Mesenchymal stem cell (in vitro differentiated cells and primary cell): ENCODE measurements at regions not wholly inside any gene's neighbourhood (a gene's known extent, or its start where the extent isn't known, plus 50 kb on each side); places are given as distances from the start of the nearest gene placed in this dataset.

Experiments
- DNase-seq: peaks from one replicate; pipeline ENCODE4 v3.0.0-alpha.2; 2013
- H2AFZ ChIP-seq: one replicate; pipeline ENCODE4 v1.6.1; 2013; ENCODE audit warnings: low read depth, mild to moderate bottlenecking, control low read depth, inconsistent platforms, low read length, moderate library complexity
- H2AK5ac ChIP-seq: 2 replicates; pipeline ENCODE4 v1.6.1; 2013; ENCODE audit warnings: low read length, moderate library complexity, mild to moderate bottlenecking, inconsistent platforms; ENCODE audit not compliant: severe bottlenecking
- H2BK120ac ChIP-seq: one replicate; pipeline ENCODE4 v1.6.1; 2013; ENCODE audit warnings: low read depth, mild to moderate bottlenecking, inconsistent platforms, low read length, moderate library complexity
- H2BK12ac ChIP-seq, 2 experiments: one replicate each; pipeline ENCODE4 v1.6.1; 2013; ENCODE audit warnings: inconsistent platforms in 2 of 2, low read length in 2 of 2, mild to moderate bottlenecking in 2 of 2, moderate library complexity in 2 of 2, control low read depth in 1 of 2
- H2BK15ac ChIP-seq: one replicate; pipeline ENCODE4 v1.6.1; 2013; ENCODE audit warnings: mild to moderate bottlenecking, low read depth, inconsistent platforms; ENCODE audit not compliant: poor library complexity, severe bottlenecking
- H2BK5ac ChIP-seq: 2 replicates; pipeline ENCODE4 v1.6.1; 2013; ENCODE audit warnings: low read depth, mild to moderate bottlenecking, low read length, control low read depth, inconsistent platforms; ENCODE audit not compliant: poor library complexity, severe bottlenecking
- H3K14ac ChIP-seq, 2 experiments: one replicate each; pipeline ENCODE4 v1.6.1; 2013; ENCODE audit warnings: inconsistent platforms in 2 of 2, low read length in 2 of 2, control low read depth in 1 of 2, mild to moderate bottlenecking in 1 of 2, moderate library complexity in 1 of 2
- H3K18ac ChIP-seq, 2 experiments: one replicate each; pipeline ENCODE4 v1.6.1; 2013; ENCODE audit warnings: inconsistent platforms in 2 of 2, low read length in 2 of 2, control low read depth in 1 of 2, low read depth in 1 of 2, mild to moderate bottlenecking in 1 of 2
- H3K23ac ChIP-seq, 2 experiments: one replicate each; pipeline ENCODE4 v1.6.1; 2013; ENCODE audit warnings: inconsistent platforms in 2 of 2, low read length in 2 of 2, mild to moderate bottlenecking in 2 of 2, moderate library complexity in 2 of 2, control low read depth in 1 of 2
- H3K27ac ChIP-seq: 2 replicates; pipeline ENCODE4 v1.5.1; 2013; ENCODE audit warnings: mild to moderate bottlenecking, moderate library complexity, low read length, control low read depth, inconsistent platforms; ENCODE audit not compliant: poor library complexity, severe bottlenecking
- H3K27me3 ChIP-seq, 2 experiments: 2 replicates each; pipeline versions ENCODE4 v1.6.1 to v1.7.0; 2013; ENCODE audit warnings: low read length in 2 of 2, mild to moderate bottlenecking in 2 of 2, moderate library complexity in 2 of 2, control low read depth in 1 of 2, inconsistent platforms in 1 of 2; ENCODE audit not compliant: control insufficient read depth in 1 of 2, insufficient read depth in 1 of 2
- H3K36me3 ChIP-seq, 2 experiments: 2 replicates each; pipeline versions ENCODE4 v1.6.1 to v1.7.0; 2013; ENCODE audit warnings: low read length in 2 of 2, control low read depth in 1 of 2, inconsistent platforms in 1 of 2, low read depth in 1 of 2, mild to moderate bottlenecking in 1 of 2; ENCODE audit not compliant: insufficient read depth in 2 of 2, control insufficient read depth in 1 of 2
- H3K4ac ChIP-seq, 2 experiments: one replicate each; pipeline ENCODE4 v1.6.1; 2013; ENCODE audit warnings: inconsistent platforms in 2 of 2, low read length in 2 of 2, mild to moderate bottlenecking in 2 of 2, moderate library complexity in 2 of 2, control low read depth in 1 of 2, low read depth in 1 of 2
- H3K4me1 ChIP-seq: 2 replicates; pipeline ENCODE4 v1.6.1; 2013; ENCODE audit warnings: low read depth, low read length, control low read depth; ENCODE audit not compliant: control insufficient read depth, insufficient read depth
- H3K4me2 ChIP-seq: 2 replicates; pipeline ENCODE4 v1.6.1; 2013; ENCODE audit warnings: low read length, mild to moderate bottlenecking, inconsistent platforms; ENCODE audit not compliant: poor library complexity, severe bottlenecking
- H3K4me3 ChIP-seq, 2 experiments: 2 replicates each; pipeline versions ENCODE4 v1.5.1 to v1.7.0; 2013; ENCODE audit warnings: low read length in 2 of 2, mild to moderate bottlenecking in 2 of 2, control low read depth in 1 of 2, low read depth in 1 of 2; ENCODE audit not compliant: insufficient read depth in 1 of 2
- H3K79me1 ChIP-seq: replicated peaks from 2 replicates; pipeline ENCODE4 v1.6.1; 2013; ENCODE audit warnings: mild to moderate bottlenecking, control low read depth, low read length, inconsistent platforms; ENCODE audit not compliant: poor library complexity, severe bottlenecking
- H3K9ac ChIP-seq: 2 replicates; pipeline ENCODE4 v1.7.0; 2013; ENCODE audit warnings: mild to moderate bottlenecking, low read length, moderate library complexity
- H3K9me3 ChIP-seq: 2 replicates; pipeline ENCODE4 v1.7.0; 2013; ENCODE audit warnings: mild to moderate bottlenecking, low read length; ENCODE audit not compliant: control insufficient read depth
- H4K8ac ChIP-seq: one replicate; pipeline ENCODE4 v1.6.1; 2013; ENCODE audit warnings: inconsistent platforms, mild to moderate bottlenecking, low read length, moderate library complexity
- H4K91ac ChIP-seq: one replicate; pipeline ENCODE4 v1.6.1; 2013; ENCODE audit warnings: mild to moderate bottlenecking, low read length, inconsistent platforms
- WGBS: methylation state at CpG from one replicate; pipeline ENCODE4 v1.1.7; 2013; ENCODE audit warnings: mixed read lengths; 5-methylcytosine and 5-hydroxymethylcytosine counted together

GRCh38 chr12:111037047-111037446 lies 116.7 kb upstream of the MYL2 start:
- Histone ChIP-seq H2BK120ac (no peak overlapping the region), H3K4ac (no peak overlapping the region), H3K79me1 (no peaks in the 10 kb centered on the region), H3K18ac (no peak overlapping the region), H3K23ac (no peak overlapping the region), H2AK5ac (no peak overlapping the region), H4K8ac (no peak overlapping the region), H2BK5ac (no peak overlapping the region), H2BK12ac (no peak overlapping the region), H3K27me3 (peaks cover 57 to 59% of the 10 kb centered on the region in 2 experiments), H2BK15ac (no peak overlapping the region), H3K9ac (no peak overlapping the region), H3K27ac (no peak overlapping the region), H3K4me2 (no peak overlapping the region), H3K4me1 (peaks cover 18% of the 10 kb centered on the region), H3K36me3 (no peaks in the 10 kb centered on the region), H2AFZ (no peak overlapping the region), H4K91ac (no peak overlapping the region), H3K14ac (no peak overlapping the region), H3K9me3 (no peaks in the 10 kb centered on the region), H3K4me3 (no peak overlapping the region)
- DNase-seq = no peak
- 84% methylated on average over 23 of the region's 23 CpGs for WGBS

GRCh38 chr12:111035578-111036301 lies 115.4 kb upstream of the MYL2 start:
- no peak overlapping the region for H3K23ac ChIP-seq
- H3K4ac ChIP-seq = no peak overlapping the region
- H2BK15ac ChIP-seq = no peak overlapping the region
- no peak overlapping the region for H2BK120ac ChIP-seq
- H3K4me1 ChIP-seq = peaks cover 18% of the 10 kb centered on the region
- no peak overlapping the region for H4K91ac ChIP-seq
- no peak overlapping the region for H2AFZ ChIP-seq
- no peak overlapping the region for H3K14ac ChIP-seq
- no peak overlapping the region for H3K4me2 ChIP-seq
- no peak overlapping the region for H2BK12ac ChIP-seq
- H3K18ac ChIP-seq = no peak overlapping the region
- no peak overlapping the region for H2BK5ac ChIP-seq
- H3K27ac ChIP-seq = no peak overlapping the region
- H3K9ac ChIP-seq = no peak overlapping the region
- no peak for DNase-seq
- H4K8ac ChIP-seq = no peak overlapping the region
- 3% methylated on average over 36 of the region's 36 CpGs for WGBS
- H3K27me3 ChIP-seq = peaks cover 65 to 72% of the 10 kb centered on the region in 2 experiments
- H2AK5ac ChIP-seq = no peak overlapping the region
- no peaks in the 10 kb centered on the region for H3K9me3 ChIP-seq
- H3K36me3 ChIP-seq = no peaks in the 10 kb centered on the region
- H3K4me3 ChIP-seq = no peak overlapping the region
- H3K79me1 ChIP-seq = no peaks in the 10 kb centered on the region

GRCh38 chr12:111034886-111035577 lies 114.7 kb upstream of the MYL2 start:
- Histone ChIP-seq H3K79me1 (no peaks in the 10 kb centered on the region), H3K4me2 (no peak overlapping the region), H3K23ac (no peak overlapping the region), H2BK12ac (no peak overlapping the region), H3K4me3 (no peak overlapping the region), H2AK5ac (no peak overlapping the region), H3K4ac (no peak overlapping the region), H3K4me1 (peaks cover 18% of the 10 kb centered on the region), H4K91ac (no peak overlapping the region), H3K27me3 (peaks cover 69 to 79% of the 10 kb centered on the region in 2 experiments), H3K36me3 (no peaks in the 10 kb centered on the region), H2BK15ac (no peak overlapping the region), H2AFZ (no peak overlapping the region), H3K9ac (no peak overlapping the region), H4K8ac (no peak overlapping the region), H3K27ac (no peak overlapping the region), H3K14ac (no peak overlapping the region), H2BK5ac (no peak overlapping the region), H3K9me3 (no peaks in the 10 kb centered on the region), H2BK120ac (no peak overlapping the region), H3K18ac (no peak overlapping the region)
- no peak for DNase-seq
- under 1% methylated on average over 47 of the region's 50 CpGs for WGBS

- H3K27me3 ChIP-seq = peaks cover 76 to 87% of the 10 kb centered on the region in 2 experiments
- no peaks in the 10 kb centered on the region for H3K9me3 ChIP-seq
- WGBS = under 1% methylated on average over 49 of the region's 100 CpGs
Observed at GRCh38 chr12:111034083-111034885, 113.9 kb upstream of the MYL2 start, which contains the start of gene CUX2. Gene CUX2, plus strand, starts transcription at chr12:111034165.

More at GRCh38 chr12:111034083-111034885, 113.9 kb upstream of the MYL2 start, which contains the start of gene CUX2:
- Histone ChIP-seq H3K9ac (no peak within 1 kb of the TSS), H4K8ac (no peak within 1 kb of the TSS), H2AK5ac (no peak within 1 kb of the TSS), H3K23ac (no peak within 1 kb of the TSS), H3K18ac (no peak within 1 kb of the TSS), H3K4me3 (no peak within 1 kb of the TSS), H2BK120ac (peak within 1 kb of the TSS; percentile 19), H3K4me2 (peak within 1 kb of the TSS; percentile 43), H2BK15ac (no peak within 1 kb of the TSS), H3K36me3 (no peaks in the 10 kb centered on the region), H3K4ac (no peak within 1 kb of the TSS), H3K4me1 (peaks cover 18% of the 10 kb centered on the region), H2BK5ac (no peak within 1 kb of the TSS), H3K79me1 (no peaks in the 10 kb centered on the region), H4K91ac (no peak within 1 kb of the TSS), H3K14ac (no peak within 1 kb of the TSS), H2AFZ (no peak within 1 kb of the TSS), H2BK12ac (no peak within 1 kb of the TSS), H3K27ac (no peak within 1 kb of the TSS)
- no peak for DNase-seq
